GM19043 (cell line): ENCODE measurements at regions not wholly inside any gene's neighbourhood (a gene's known extent, or its start where the extent isn't known, plus 50 kb on each side); places are given as distances from the start of the nearest gene placed in this dataset.
A peak's percentile ranks its signal among the peaks of the same experiment; 100 is the strongest.

Experiments used
- ATAC-seq: cut with Tn5 transposase; IDR thresholded peaks from one replicate; pipeline ENCODE4 v1.9.1; 2021; ENCODE audit warnings: low read depth; ENCODE audit not compliant: unreplicated experiment

DNA sequence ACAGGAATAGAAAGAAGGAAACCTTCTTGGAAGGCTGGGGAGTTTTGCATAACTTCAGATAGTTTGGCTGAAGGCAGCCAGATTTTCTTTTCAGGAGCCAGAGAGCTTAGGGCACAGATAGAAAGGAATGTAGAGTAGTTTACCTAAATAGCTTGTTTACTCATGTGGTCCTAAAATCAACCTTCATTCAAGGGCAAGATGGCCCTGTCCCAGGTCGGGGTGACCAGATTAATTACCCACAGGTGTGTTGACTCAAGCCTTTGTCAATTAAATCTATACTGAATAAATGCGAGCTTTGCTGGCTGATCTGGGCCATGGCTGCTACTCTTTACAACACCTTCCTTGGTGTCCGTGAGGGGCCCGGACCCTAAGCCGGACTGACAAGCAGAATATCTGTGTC is 792.0 kb upstream of the MAN1A1 start:
- no peak for ATAC-seq

DNA sequence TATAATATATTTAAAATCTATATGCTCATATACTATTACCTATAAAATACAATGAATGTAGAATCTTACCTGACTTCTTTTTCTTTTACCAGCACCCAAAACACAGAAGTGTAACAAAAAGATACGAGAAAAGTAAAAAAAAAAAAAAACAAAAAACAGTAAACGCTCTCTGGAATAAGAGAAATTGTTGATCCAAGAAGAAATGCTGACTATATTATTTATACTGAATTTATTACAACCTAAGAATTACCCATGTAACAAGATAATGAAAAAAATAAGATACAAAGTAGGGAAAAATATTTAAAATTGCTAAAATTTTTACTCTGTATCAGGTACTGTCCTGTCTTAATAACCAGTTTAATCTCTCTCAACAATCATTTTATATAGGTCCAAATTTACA is 787.9 kb upstream of the MAN1A1 start:
- no peak for ATAC-seq

GRCh38 chr6:120129228-120129627 is 779.7 kb upstream of the MAN1A1 start:
- no peak for ATAC-seq

GRCh38 chr6:120122401-120122800 is 772.8 kb upstream of the MAN1A1 start:
- no peak for ATAC-seq

DNA sequence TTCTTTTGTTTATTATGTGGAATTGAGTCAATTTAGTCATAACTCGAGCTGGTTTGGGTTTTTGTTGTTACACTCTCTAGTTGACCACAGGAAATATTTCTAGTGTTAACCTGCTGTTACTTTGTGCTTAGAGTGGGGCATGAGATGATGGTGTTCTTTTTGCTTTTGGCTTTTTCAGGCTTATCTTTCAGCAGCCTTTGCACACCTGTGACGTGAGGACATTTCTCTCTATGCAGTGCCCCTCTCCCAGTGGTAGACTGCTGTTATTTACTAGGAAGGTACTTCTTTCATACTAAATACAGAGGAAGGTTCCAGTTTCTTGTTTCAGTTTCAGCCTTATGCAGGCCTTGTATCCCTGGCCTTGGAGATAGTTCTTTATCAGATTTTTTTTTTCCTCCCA is 766.8 kb upstream of the MAN1A1 start:
- ATAC-seq, result no peak

DNA sequence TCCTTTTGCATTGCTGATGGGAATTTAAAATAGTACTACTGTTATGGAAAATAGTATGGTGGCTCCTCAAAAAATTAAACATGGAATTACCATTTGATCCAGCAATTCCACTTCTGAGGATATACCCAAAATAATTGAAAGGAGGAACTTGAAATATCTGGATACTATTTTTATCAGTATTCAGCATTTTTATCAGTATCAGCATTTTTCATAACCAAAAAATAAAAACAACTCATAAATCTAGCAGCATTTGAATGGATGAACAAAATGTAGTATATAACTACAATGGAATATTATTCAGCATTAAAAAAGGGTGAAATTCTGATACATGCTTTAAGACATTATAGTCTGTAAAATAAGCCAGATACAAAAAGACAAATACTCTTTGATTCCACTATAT is 763.4 kb upstream of the MAN1A1 start:
- no peak for ATAC-seq

GRCh38 chr6:120111001-120111400 is 761.4 kb upstream of the MAN1A1 start:
- no peak for ATAC-seq

- no peak for ATAC-seq
Measured at GRCh38 chr6:120108061-120108795, 758.7 kb upstream of the MAN1A1 start.

GRCh38 chr6:120103618-120104017 is 754.1 kb upstream of the MAN1A1 start:
- ATAC-seq, result no peak

GRCh38 chr6:120096696-120097260 is 747.2 kb upstream of the MAN1A1 start:
- no peak for ATAC-seq

GRCh38 chr6:120083186-120083585 is 733.6 kb upstream of the MAN1A1 start:
- no peak for ATAC-seq

GRCh38 chr6:120077489-120077888 is 727.9 kb upstream of the MAN1A1 start:
- no peak for ATAC-seq

GRCh38 chr6:120058410-120058809 is 708.8 kb upstream of the MAN1A1 start:
- no peak for ATAC-seq

GRCh38 chr6:120056085-120056484 is 706.5 kb upstream of the MAN1A1 start:
- ATAC-seq, result peak; percentile 65

DNA sequence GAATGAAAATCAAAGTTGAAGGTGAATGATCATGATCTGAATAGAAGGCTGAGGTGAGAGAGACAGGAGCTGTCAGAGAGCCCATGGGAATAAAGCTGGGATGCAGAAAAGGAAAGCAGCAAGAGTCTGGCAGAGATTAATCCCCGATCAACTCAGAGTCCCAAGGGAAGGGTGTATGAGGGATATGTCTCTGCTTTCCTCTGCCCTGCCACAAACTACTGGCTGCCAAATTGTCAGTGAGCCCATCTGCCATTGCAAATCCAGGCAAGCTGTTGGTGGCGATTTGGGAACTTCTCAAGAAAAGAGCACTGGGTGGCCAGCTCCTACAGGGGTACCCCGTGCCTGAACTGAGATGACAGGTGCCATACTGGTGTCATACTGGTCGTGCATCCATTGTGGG is 705.5 kb upstream of the MAN1A1 start:
- no peak for ATAC-seq

DNA sequence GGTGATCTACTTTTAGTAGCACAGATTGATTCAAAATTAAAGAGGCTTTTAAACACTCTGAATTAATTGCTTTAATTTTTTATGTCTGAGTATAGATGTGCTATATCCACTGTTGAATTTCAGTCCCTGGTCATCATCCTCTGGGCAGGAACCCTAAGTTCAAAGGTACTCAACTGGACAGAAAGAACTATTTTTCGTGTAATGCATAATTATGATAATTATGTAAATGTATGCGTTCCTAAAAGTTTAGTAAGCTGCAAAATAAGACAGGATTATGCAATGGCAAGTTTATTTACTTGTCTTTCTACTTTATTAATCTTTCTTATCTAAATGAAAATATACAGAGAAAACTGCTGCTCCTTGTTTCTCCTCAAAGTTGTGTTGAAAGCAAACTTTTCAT is 690.1 kb upstream of the MAN1A1 start:
- ATAC-seq, result no peak

DNA sequence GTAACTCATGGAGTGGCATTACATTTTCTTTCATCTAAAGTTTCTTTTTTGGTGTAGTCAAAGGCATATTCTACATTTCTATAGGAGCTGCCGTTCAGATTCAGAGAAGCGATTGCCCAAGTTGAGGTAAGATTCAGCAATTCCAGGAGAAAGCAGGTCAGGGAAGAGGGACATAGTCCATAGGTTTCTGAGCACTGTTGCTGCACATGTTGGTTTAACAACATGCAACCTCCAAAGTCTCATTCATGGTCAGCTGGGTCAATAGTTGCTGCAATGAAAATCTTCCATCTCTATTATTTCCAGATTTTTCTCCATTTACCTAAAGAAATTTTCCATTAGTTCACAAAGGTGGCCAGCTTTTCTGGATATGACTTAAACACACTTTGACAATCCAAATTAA is 682.3 kb upstream of the MAN1A1 start:
- no peak for ATAC-seq

DNA sequence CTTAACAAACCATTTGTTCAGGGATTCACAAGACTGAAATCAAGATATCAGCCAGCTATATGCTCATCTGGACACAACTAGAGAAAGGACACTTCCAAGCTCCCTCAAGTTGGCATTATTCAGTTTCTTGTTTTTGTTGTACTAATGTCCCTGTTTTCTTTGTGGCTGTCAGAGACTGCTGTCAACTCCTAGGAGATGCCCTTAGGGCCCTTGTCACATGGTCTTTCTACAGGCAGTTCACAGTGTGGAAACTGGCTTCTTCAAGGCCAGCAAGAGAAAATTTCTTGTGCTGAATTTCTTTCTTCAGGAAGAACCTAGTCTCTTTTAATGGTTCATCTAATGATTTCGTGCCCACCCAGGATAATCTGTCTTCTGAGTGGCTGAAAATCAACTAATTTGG is 677.2 kb upstream of the MAN1A1 start:
- ATAC-seq, result no peak

DNA sequence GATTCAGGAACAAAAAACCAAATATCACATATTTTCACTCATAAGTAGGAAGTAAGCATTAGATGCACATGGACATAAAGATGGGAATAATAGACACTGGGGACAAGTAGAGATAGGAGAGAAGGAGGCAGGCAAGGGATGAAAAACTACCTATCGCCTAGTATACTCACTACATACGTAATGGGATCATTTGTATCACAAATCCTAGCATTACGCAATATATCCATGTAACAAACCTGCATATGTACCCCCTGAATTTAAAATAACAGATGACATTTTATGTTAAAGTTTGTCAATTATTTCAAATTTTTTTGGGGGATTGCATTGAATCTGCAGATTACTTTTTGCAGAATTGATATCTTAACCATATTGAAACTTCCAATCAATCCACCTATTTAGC is 660.5 kb upstream of the MAN1A1 start:
- no peak for ATAC-seq

DNA sequence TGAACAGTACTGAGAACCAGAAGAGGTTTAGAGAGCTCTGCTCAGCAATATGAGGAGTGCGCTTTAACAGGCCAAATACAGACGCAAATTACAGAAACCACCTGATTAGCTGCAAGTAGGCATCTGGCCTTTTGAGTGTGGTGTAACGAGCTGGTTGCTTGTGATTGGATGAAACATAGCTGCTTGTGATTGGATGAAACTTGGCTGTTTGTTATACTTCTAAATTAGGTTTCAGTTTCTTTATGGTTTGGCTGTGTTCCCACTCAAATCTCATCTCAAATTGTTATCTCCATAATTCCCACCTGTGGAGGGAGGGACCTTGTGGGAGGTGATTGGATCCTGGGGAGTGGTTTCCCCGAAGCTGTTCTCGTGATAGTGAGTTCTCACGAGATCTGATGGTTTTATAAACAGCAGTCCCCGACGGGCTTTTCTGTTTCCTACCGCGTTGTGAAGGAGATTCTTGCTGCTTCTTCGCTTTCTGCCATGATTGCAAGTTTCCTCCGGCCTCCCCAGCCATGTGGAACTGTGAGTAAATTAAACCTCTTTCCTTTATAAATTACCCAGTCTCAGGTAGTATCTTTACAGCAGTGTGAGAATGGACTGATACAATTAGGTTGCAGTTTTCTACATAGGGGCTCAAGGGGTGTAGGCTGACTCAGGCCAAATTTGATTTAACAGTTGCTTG is 655.9 kb upstream of the MAN1A1 start:
- ATAC-seq, result no peak

GRCh38 chr6:119986934-119987549 is 637.5 kb upstream of the MAN1A1 start:
- ATAC-seq, result no peak
